ENCODE measurements at regions not wholly inside any gene's neighbourhood (a gene's known extent, or its start where the extent isn't known, plus 50 kb on each side); places are given as distances from the start of the nearest gene placed in this dataset.

DNA sequence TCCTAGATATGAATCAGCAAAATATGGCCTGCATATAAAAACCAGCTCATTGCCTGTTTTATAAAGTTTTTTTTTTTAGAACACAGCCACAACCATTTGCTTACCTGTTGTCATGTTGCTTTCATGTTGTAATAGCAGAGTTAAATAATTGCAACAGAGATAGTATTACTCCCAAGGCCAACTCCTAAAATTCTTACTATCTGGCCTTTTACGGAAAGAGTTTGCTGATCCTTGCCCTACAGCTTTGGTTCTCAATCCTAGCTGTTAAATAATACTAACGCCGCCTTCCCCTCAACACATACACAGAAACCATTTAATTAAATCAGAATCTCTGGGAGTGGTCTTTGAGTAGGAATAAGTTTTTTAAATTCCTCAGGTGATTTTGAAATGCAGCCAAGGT is 231.3 kb upstream of the TET2 start:
- FAIRE-seq (no peak), ATAC-seq (no peak), DNase-seq (ENCODE audit: low read depth, low spot score) (no peak)
- ChIA-PET POLR2A (no interaction called here), CTCF (interaction anchor here (1.4 kb wide), 1 partner anchor 9 kb away, joined by 8 read pairs; no protein-coding TSS in a partner anchor), SMC1A (ENCODE audit: uncharacterized antibody, unreplicated experiment) (interaction anchor here (0.6 to 0.9 kb wide), 3 partner anchors 12 to 116 kb away, joined by 3 read pairs; no protein-coding TSS in a partner anchor), RAD21 (ENCODE audit: unreplicated experiment) (interaction anchor here (0.9 kb wide), 1 partner anchor 9 kb away, joined by 3 read pairs; no protein-coding TSS in a partner anchor)
- TF ChIP-seq MTA3 (IDR thresholded peaks at IDR 0.05; ENCODE audit: borderline replicate concordance, low read length) (no peak), RELA (IDR thresholded peaks at IDR 0.05; ENCODE audit: borderline replicate concordance, partially characterized antibody) (no peak), GABPA (IDR thresholded peaks at IDR 0.05; ENCODE audit: low read depth) (no peak), PML (IDR thresholded peaks at IDR 0.05; ENCODE audit: low read length) (no peak), SPI1 (IDR thresholded peaks at IDR 0.05; ENCODE audit: borderline replicate concordance, insufficient read depth, low read depth, low read length) (no peak), RAD51 (IDR thresholded peaks at IDR 0.05) (no peak), RAD21 (IDR thresholded peaks at IDR 0.05; ENCODE audit: insufficient read depth, low read depth, low read length) (no peak), ZBED1 (IDR thresholded peaks at IDR 0.05; ENCODE audit: borderline replicate concordance) (no peak), EP300 (IDR thresholded peaks at IDR 0.05; ENCODE audit: borderline replicate concordance in 1 of 2, control insufficient read depth in 1 of 2, low read depth in 2 of 2, low read length in 2 of 2) (no peak), EZH2 (IDR thresholded peaks at IDR 0.05; ENCODE audit: borderline replicate concordance, control insufficient read depth, low read depth, low read length) (no peak), ATF3 (IDR thresholded peaks at IDR 0.05; ENCODE audit: borderline replicate concordance, extremely low read depth, low read depth, low read length) (no peak), SIN3A (IDR thresholded peaks at IDR 0.05; ENCODE audit: low read depth, low read length) (no peak), REST (IDR thresholded peaks at IDR 0.05; ENCODE audit: low read depth, low read length) (no peak), SMC3 (IDR thresholded peaks at IDR 0.05; ENCODE audit: borderline replicate concordance, low read length) (no peak), JUND (IDR thresholded peaks at IDR 0.05; ENCODE audit: low read depth, low read length) (no peak), MEF2A (IDR thresholded peaks at IDR 0.05; ENCODE audit: insufficient read depth, low read depth, low read length) (no peak)
- TF ChIP-seq, protein P1, sequence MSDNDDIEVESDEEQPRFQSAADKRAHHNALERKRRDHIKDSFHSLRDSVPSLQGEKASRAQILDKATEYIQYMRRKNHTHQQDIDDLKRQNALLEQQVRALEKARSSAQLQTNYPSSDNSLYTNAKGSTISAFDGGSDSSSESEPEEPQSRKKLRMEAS (IDR thresholded peaks at IDR 0.05; ENCODE audit: low read depth, low read length): no peak
- TF ChIP-seq, protein P2, sequence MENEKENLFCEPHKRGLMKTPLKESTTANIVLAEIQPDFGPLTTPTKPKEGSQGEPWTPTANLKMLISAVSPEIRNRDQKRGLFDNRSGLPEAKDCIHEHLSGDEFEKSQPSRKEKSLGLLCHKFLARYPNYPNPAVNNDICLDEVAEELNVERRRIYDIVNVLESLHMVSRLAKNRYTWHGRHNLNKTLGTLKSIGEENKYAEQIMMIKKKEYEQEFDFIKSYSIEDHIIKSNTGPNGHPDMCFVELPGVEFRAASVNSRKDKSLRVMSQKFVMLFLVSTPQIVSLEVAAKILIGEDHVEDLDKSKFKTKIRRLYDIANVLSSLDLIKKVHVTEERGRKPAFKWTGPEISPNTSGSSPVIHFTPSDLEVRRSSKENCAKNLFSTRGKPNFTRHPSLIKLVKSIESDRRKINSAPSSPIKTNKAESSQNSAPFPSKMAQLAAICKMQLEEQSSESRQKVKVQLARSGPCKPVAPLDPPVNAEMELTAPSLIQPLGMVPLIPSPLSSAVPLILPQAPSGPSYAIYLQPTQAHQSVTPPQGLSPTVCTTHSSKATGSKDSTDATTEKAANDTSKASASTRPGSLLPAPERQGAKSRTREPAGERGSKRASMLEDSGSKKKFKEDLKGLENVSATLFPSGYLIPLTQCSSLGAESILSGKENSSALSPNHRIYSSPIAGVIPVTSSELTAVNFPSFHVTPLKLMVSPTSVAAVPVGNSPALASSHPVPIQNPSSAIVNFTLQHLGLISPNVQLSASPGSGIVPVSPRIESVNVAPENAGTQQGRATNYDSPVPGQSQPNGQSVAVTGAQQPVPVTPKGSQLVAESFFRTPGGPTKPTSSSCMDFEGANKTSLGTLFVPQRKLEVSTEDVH (IDR thresholded peaks at IDR 0.05; ENCODE audit: low read depth, partially characterized antibody): no peak
- in situ Hi-C loops (cut with MboI): no loop called here
- 93% methylated on average over 3 of the region's 3 CpGs for WGBS (ENCODE audit: insufficient coverage, insufficient replicate concordance, low lambda C conversion rate, missing lambda C conversion rate)
- Histone ChIP-seq H3K4me2 (ENCODE audit: control insufficient read depth, insufficient read depth) (no peak overlapping the region), H4K20me1 (ENCODE audit: control insufficient read depth, insufficient read depth) (no peaks in the 10 kb centered on the region), H3K27me3 (replicated peaks in 1 of 2; ENCODE audit: control insufficient read depth in 2 of 2, insufficient read depth in 2 of 2, low read length in 1 of 2) (no peaks in the 10 kb centered on the region), H3K4me1 (ENCODE audit: control insufficient read depth, insufficient read depth, low read length) (peaks cover 5% of the 10 kb centered on the region), H3K9me3 (replicated peaks; ENCODE audit: control insufficient read depth, insufficient read depth, low read length) (peaks cover 5% of the 10 kb centered on the region; the same call in 2 of the 3 replicates), H3K36me3 (ENCODE audit: control insufficient read depth in 2 of 2, insufficient read depth in 2 of 2, low read length in 1 of 2) (no peaks in the 10 kb centered on the region), H3K4me3 (no peak overlapping the region), H2AFZ (ENCODE audit: control insufficient read depth, low read depth, low read length) (no peak overlapping the region), H3K79me2 (ENCODE audit: control insufficient read depth, insufficient read depth, low read length) (no peaks in the 10 kb centered on the region), H3K27ac (ENCODE audit: control insufficient read depth, insufficient read depth) (no peak overlapping the region), H3K9ac (ENCODE audit: control insufficient read depth, insufficient read depth, low read length) (no peak overlapping the region)
- intact Hi-C loops (cut with micrococcal nuclease; ENCODE audit: unreplicated experiment): no loop called here
- BruUV-seq (replicated peaks): no TSS peak

Data from GM12878 (cell line).